Neural progenitor cell (in vitro differentiated cells): ENCODE measurements at regions not wholly inside any gene's neighbourhood (a gene's known extent, or its start where the extent isn't known, plus 50 kb on each side); places are given as distances from the start of the nearest gene placed in this dataset.

Source experiments
- DNase-seq: peaks from one replicate; pipeline ENCODE4 v3.0.0-alpha.2; 2016; ENCODE audit warnings: low spot score
- H2AFZ ChIP-seq: fragments of 200-600 bp; sonication (generic); replicated peaks from 2 replicates; pipeline ENCODE4 v1.6.1; 2016; ENCODE audit warnings: antibody characterized with exemption
- H3F3A ChIP-seq: fragments of 200-600 bp; sonication (generic); 2 replicates; pipeline ENCODE4 v1.6.1; 2016; ENCODE audit warnings: antibody characterized with exemption, low read depth
- H3K27ac ChIP-seq: fragments of 200-600 bp; sonication (generic); 2 replicates; pipeline ENCODE4 v1.5.1; 2016; ENCODE audit warnings: mild to moderate bottlenecking
- H3K27me3 ChIP-seq: fragments of 200-600 bp; sonication (generic); 2 replicates; pipeline ENCODE4 v1.6.1; 2016; ENCODE audit warnings: mild to moderate bottlenecking, moderate library complexity
- H3K36me3 ChIP-seq: fragments of 200-600 bp; sonication (generic); 2 replicates; pipeline ENCODE4 v1.5.1; 2016
- H3K4me1 ChIP-seq: fragments of 200-600 bp; sonication (generic); 2 replicates; pipeline ENCODE4 v1.6.1; 2016; ENCODE audit warnings: mixed run types
- H3K4me2 ChIP-seq: fragments of 200-600 bp; sonication (generic); 2 replicates; pipeline ENCODE4 v1.6.1; 2016
- H3K4me3 ChIP-seq: fragments of 200-600 bp; sonication (generic); 2 replicates; pipeline ENCODE4 v1.5.1; 2016
- H3K79me2 ChIP-seq: fragments of 200-600 bp; sonication (generic); 2 replicates; pipeline ENCODE4 v1.6.1; 2016; ENCODE audit warnings: low read depth
- H3K9ac ChIP-seq: fragments of 200-600 bp; sonication (generic); 2 replicates; pipeline ENCODE4 v1.6.1; 2016
- H3K9me3 ChIP-seq: fragments of 200-600 bp; sonication (generic); 2 replicates; pipeline ENCODE4 v1.5.1; 2016; ENCODE audit warnings: low read depth
- H4K20me1 ChIP-seq: fragments of 200-600 bp; sonication (generic); 2 replicates; pipeline ENCODE4 v1.6.1; 2016; ENCODE audit warnings: low read depth
- H3K27ac Mint-ChIP-seq: 3 replicates; pipeline ENCODE4 v1.8.0; 2021; ENCODE audit warnings: mixed read lengths
- H3K27me3 Mint-ChIP-seq: 2 replicates; pipeline ENCODE4 v1.8.0; 2022; ENCODE audit warnings: low read depth, mild to moderate bottlenecking, inconsistent platforms, moderate library complexity, mixed read lengths; ENCODE audit not compliant: insufficient read depth
- H3K36me3 Mint-ChIP-seq: 3 replicates; pipeline ENCODE4 v1.8.0; 2021; ENCODE audit warnings: mixed read lengths
- H3K4me1 Mint-ChIP-seq: 3 replicates; pipeline ENCODE4 v1.8.0; 2021; ENCODE audit warnings: mixed read lengths
- H3K4me3 Mint-ChIP-seq: 3 replicates; pipeline ENCODE4 v1.8.0; 2021; ENCODE audit warnings: mild to moderate bottlenecking, moderate library complexity, mixed read lengths
- H3K9me3 Mint-ChIP-seq: 3 replicates; pipeline ENCODE4 v1.8.0; 2020; ENCODE audit warnings: mixed read lengths
- EZH2 ChIP-seq: fragments of 200-600 bp; sonication (generic); IDR thresholded peaks from 2 replicates; pipeline ENCODE4 v1.6.1; 2017; ENCODE audit warnings: antibody characterized with exemption, mild to moderate bottlenecking, moderate library complexity
- EZH2phosphoT487 ChIP-seq: fragments of 200-600 bp; sonication (generic); IDR thresholded peaks from 2 replicates; pipeline ENCODE4 v1.6.1; 2017; ENCODE audit warnings: antibody characterized with exemption
- TF ChIP-seq, protein P1 (sequence below): fragments of 200-600 bp; sonication (generic); IDR thresholded peaks from 2 replicates; pipeline ENCODE4 v1.5.1; 2017; ENCODE audit warnings: antibody characterized with exemption, mild to moderate bottlenecking

DNA sequence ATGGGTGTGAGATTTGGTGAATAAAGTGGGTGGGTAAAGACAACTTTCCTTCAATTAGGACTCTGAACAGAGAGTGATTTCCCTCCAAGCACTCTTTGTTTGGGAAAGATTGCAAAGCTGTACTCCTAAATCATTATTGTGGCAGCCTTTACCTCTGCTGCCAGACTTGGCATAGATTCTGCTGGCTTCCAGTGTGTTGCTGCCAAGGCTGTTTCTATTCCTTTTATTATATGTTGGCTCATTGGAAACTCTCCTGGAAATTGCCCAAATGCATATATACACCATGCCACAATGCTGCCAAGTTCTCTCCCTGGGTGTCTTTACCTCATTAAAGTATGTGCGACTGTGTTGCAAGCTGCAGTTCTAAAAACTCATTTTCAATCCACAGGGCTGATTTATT, 668.0 kb downstream of the MRPL39 start:
- no peaks in the 10 kb centered on the region for H3K79me2 ChIP-seq
- no peaks in the 10 kb centered on the region for H3K27me3 Mint-ChIP-seq
- no peaks in the 10 kb centered on the region for H3K4me1 Mint-ChIP-seq

GRCh38 chr21:24938573-24938972, 668.7 kb downstream of the MRPL39 start:
- Histone ChIP-seq H3K79me2 (no peaks in the 10 kb centered on the region), H3K27ac (no peak overlapping the region), H3K4me3 (no peak overlapping the region), H3K4me1 (no peaks in the 10 kb centered on the region), H2AFZ (no peak overlapping the region), H3K36me3 (no peaks in the 10 kb centered on the region), H3K9me3 (peaks cover 4% of the 10 kb centered on the region), H3K4me2 (no peak overlapping the region), H4K20me1 (no peaks in the 10 kb centered on the region), H3F3A (no peaks in the 10 kb centered on the region), H3K9ac (no peak overlapping the region), H3K27me3 (no peaks in the 10 kb centered on the region)
- no peaks in the 10 kb centered on the region for H3K9me3 Mint-ChIP-seq
- H3K36me3 Mint-ChIP-seq, result no peaks in the 10 kb centered on the region
- no peak overlapping the region for H3K27ac Mint-ChIP-seq
- DNase-seq, result no peak
- no peaks in the 10 kb centered on the region for H3K27me3 Mint-ChIP-seq
- H3K4me3 Mint-ChIP-seq, result no peak overlapping the region
- H3K4me1 Mint-ChIP-seq, result no peaks in the 10 kb centered on the region
- TF ChIP-seq, protein P1, sequence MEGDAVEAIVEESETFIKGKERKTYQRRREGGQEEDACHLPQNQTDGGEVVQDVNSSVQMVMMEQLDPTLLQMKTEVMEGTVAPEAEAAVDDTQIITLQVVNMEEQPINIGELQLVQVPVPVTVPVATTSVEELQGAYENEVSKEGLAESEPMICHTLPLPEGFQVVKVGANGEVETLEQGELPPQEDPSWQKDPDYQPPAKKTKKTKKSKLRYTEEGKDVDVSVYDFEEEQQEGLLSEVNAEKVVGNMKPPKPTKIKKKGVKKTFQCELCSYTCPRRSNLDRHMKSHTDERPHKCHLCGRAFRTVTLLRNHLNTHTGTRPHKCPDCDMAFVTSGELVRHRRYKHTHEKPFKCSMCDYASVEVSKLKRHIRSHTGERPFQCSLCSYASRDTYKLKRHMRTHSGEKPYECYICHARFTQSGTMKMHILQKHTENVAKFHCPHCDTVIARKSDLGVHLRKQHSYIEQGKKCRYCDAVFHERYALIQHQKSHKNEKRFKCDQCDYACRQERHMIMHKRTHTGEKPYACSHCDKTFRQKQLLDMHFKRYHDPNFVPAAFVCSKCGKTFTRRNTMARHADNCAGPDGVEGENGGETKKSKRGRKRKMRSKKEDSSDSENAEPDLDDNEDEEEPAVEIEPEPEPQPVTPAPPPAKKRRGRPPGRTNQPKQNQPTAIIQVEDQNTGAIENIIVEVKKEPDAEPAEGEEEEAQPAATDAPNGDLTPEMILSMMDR, result no peak

More for the DNA sequence above, 668.0 kb downstream of the MRPL39 start:
- Histone ChIP-seq H3K36me3 (no peaks in the 10 kb centered on the region), H2AFZ (no peak overlapping the region), H3K27me3 (no peaks in the 10 kb centered on the region), H3K4me3 (no peak overlapping the region), H4K20me1 (no peaks in the 10 kb centered on the region), H3F3A (no peaks in the 10 kb centered on the region), H3K9ac (no peak overlapping the region), H3K4me1 (no peaks in the 10 kb centered on the region), H3K4me2 (no peak overlapping the region), H3K27ac (no peak overlapping the region), H3K9me3 (peaks cover 4% of the 10 kb centered on the region)
- H3K9me3 Mint-ChIP-seq, result no peaks in the 10 kb centered on the region
- H3K36me3 Mint-ChIP-seq, result no peaks in the 10 kb centered on the region
- TF ChIP-seq EZH2 (no peak), EZH2phosphoT487 (no peak)
- TF ChIP-seq, protein P1, result no peak
- no peak for DNase-seq
- no peak overlapping the region for H3K4me3 Mint-ChIP-seq
- H3K27ac Mint-ChIP-seq, result no peak overlapping the region

DNA sequence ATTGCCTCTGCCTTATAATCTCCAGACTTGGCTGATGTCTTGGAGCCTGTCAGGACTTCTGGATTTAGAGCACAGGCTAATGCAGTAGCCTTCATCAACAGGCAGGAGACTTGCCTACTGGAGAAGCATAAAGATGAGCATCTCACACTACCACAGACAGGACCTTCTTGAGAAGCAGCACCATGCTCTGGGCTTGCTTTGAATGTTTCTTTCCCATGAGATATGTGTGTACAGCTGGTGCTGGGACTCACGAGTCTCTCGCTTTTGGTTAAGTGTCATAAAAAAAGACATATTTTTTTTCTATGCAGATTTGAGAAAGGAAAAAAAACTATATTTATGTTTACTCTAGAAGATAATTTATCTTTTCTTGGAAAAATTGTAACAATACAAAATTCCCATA, 671.3 kb downstream of the MRPL39 start:
- TF ChIP-seq EZH2phosphoT487, result no peak
- no peak for TF ChIP-seq EZH2
- TF ChIP-seq, protein P1, result no peak
- Histone ChIP-seq H3K9ac (no peak overlapping the region), H3K36me3 (no peaks in the 10 kb centered on the region), H3K4me1 (no peaks in the 10 kb centered on the region), H3F3A (no peaks in the 10 kb centered on the region), H3K9me3 (no peaks in the 10 kb centered on the region), H3K4me2 (no peak overlapping the region), H3K27ac (no peak overlapping the region), H3K79me2 (no peaks in the 10 kb centered on the region), H3K27me3 (no peaks in the 10 kb centered on the region), H4K20me1 (no peaks in the 10 kb centered on the region), H3K4me3 (no peak overlapping the region), H2AFZ (no peak overlapping the region)
- Mint-ChIP-seq H3K36me3 (no peaks in the 10 kb centered on the region), H3K4me3 (no peak overlapping the region), H3K9me3 (no peaks in the 10 kb centered on the region), H3K4me1 (no peaks in the 10 kb centered on the region), H3K27ac (no peak overlapping the region), H3K27me3 (no peaks in the 10 kb centered on the region)
- no peak for DNase-seq

DNA sequence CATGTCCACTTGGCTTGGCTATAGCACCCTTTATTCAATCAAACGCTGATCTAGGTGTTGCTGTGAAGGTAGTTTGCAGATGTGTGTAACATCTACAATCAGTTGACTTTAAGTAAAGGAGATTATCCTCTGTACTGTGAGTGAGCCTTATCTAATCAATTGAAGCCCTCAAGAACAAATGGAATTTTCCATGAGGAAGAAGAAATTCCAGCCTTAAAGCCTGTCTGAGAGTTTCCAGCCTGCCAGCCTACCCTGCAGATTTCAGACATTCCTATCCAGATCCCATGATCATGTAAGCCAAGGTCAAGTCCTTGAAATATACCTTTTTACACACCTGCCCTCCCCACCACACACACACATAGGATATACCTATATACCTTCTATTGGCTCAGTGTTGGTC, 696.7 kb downstream of the MRPL39 start:
- H3K4me3 ChIP-seq, result no peak overlapping the region
- no peaks in the 10 kb centered on the region for H3K27me3 ChIP-seq
- TF ChIP-seq EZH2phosphoT487 (no peak), EZH2 (no peak)
- TF ChIP-seq, protein P1, result no peak
- H3K27ac ChIP-seq, result no peak overlapping the region
- no peak overlapping the region for H3K9ac ChIP-seq
- H4K20me1 ChIP-seq, result no peaks in the 10 kb centered on the region
- no peaks in the 10 kb centered on the region for H3K4me1 ChIP-seq
- no peak overlapping the region for H2AFZ ChIP-seq
- no peak overlapping the region for H3K4me2 ChIP-seq
- H3K4me3 Mint-ChIP-seq, result no peak overlapping the region
- DNase-seq, result no peak
- H3K27ac Mint-ChIP-seq, result no peak overlapping the region
- H3K27me3 Mint-ChIP-seq, result no peaks in the 10 kb centered on the region
- no peaks in the 10 kb centered on the region for H3F3A ChIP-seq
- no peaks in the 10 kb centered on the region for H3K9me3 Mint-ChIP-seq
- H3K36me3 ChIP-seq, result no peaks in the 10 kb centered on the region
- H3K79me2 ChIP-seq, result no peaks in the 10 kb centered on the region
- H3K36me3 Mint-ChIP-seq, result no peaks in the 10 kb centered on the region
- H3K9me3 ChIP-seq, result peaks cover 3% of the 10 kb centered on the region
- no peaks in the 10 kb centered on the region for H3K4me1 Mint-ChIP-seq
